MCF 10A (cell line): ENCODE measurements at regions not wholly inside any gene's neighbourhood (a gene's known extent, or its start where the extent isn't known, plus 50 kb on each side); places are given as distances from the start of the nearest gene placed in this dataset.

ENCODE experiments used
- BruUV-seq: library from RNA; stranded (reverse); fragments of 400-500 nt; replicated peaks from 2 replicates; lab custom pipeline; 2021; lab: Mats Ljungman, UMichigan
- CTCF ChIA-PET: fragments of 300-600 bp; sonication (Branson Sonifier 250); formaldehyde crosslinking; extraction: SDS; loops from one replicate; lab custom pipeline; 2021; ENCODE audit warnings: antibody characterized with exemption, inconsistent platforms; lab: Yijun Ruan, JAX
- POLR2A ChIA-PET: fragments of 300-600, 350-650 bp; sonication (Branson Sonifier 250); formaldehyde crosslinking; extraction: SDS; loops from one replicate; lab custom pipeline; 2020; ENCODE audit warnings: antibody characterized with exemption, inconsistent platforms; lab: Yijun Ruan, JAX
- DNase-seq: peaks from one replicate; pipeline ENCODE4 v3.0.0-alpha.2; 2018; ENCODE audit not compliant: unreplicated experiment
- H3K27ac Mint-ChIP-seq: one replicate; pipeline ENCODE4 v1.8.0; 2022; ENCODE audit warnings: mild to moderate bottlenecking, low read depth, mixed read lengths; ENCODE audit not compliant: unreplicated experiment
- H3K27me3 Mint-ChIP-seq: one replicate; pipeline ENCODE4 v1.8.0; 2022; ENCODE audit warnings: mixed read lengths; ENCODE audit not compliant: insufficient read depth, unreplicated experiment
- H3K36me3 Mint-ChIP-seq: one replicate; pipeline ENCODE4 v1.8.0; 2022; ENCODE audit warnings: mild to moderate bottlenecking, moderate library complexity, mixed read lengths; ENCODE audit not compliant: insufficient read depth, unreplicated experiment
- H3K4me1 Mint-ChIP-seq: one replicate; pipeline ENCODE4 v1.8.0; 2022; ENCODE audit warnings: mixed read lengths; ENCODE audit not compliant: insufficient read depth, unreplicated experiment
- H3K4me3 Mint-ChIP-seq: one replicate; pipeline ENCODE4 v1.8.0; 2022; ENCODE audit warnings: mild to moderate bottlenecking, moderate library complexity, mixed read lengths; ENCODE audit not compliant: unreplicated experiment
- H3K9me3 Mint-ChIP-seq: one replicate; pipeline ENCODE4 v1.8.0; 2022; ENCODE audit warnings: mixed read lengths; ENCODE audit not compliant: unreplicated experiment
- CTCF ChIP-seq: fragments of 200-600 bp; IDR thresholded peaks from one replicate; pipeline ENCODE4 v1.8.0; 2022; ENCODE audit warnings: antibody characterized with exemption, mild to moderate bottlenecking; ENCODE audit not compliant: unreplicated experiment
- intact Hi-C: fragments of 100-400 bp; cut with micrococcal nuclease; formaldehyde crosslinking; loops from 2 replicates; pipeline ENCODE4 v1.14.1; 2022

GRCh38 chr13:77417897-77418296 lies 91.0 kb upstream of the MYCBP2 start:
- no peak overlapping the region for H3K27ac Mint-ChIP-seq
- BruUV-seq, result no TSS peak
- H3K36me3 Mint-ChIP-seq, result no peaks in the 10 kb centered on the region
- POLR2A ChIA-PET, result interaction anchor here (0.5 to 0.7 kb wide), 3 partner anchors 17 to 88 kb away, joined by 3 to 4 read pairs (median 3); no protein-coding TSS in a partner anchor
- H3K27me3 Mint-ChIP-seq, result peaks cover 79% of the 10 kb centered on the region
- intact Hi-C loops, result no loop called here
- H3K4me3 Mint-ChIP-seq, result no peak overlapping the region
- no peak for DNase-seq
- no peaks in the 10 kb centered on the region for H3K9me3 Mint-ChIP-seq
- H3K4me1 Mint-ChIP-seq, result no peaks in the 10 kb centered on the region
- TF ChIP-seq CTCF, result no peak
- CTCF ChIA-PET, result no interaction called here

- POLR2A ChIA-PET, result interaction anchor here (0.8 kb wide), 1 partner anchor 40 kb away, joined by 3 read pairs; no protein-coding TSS in a partner anchor
- intact Hi-C loops, result no loop called here
- Mint-ChIP-seq H3K36me3 (no peaks in the 10 kb centered on the region), H3K9me3 (no peaks in the 10 kb centered on the region), H3K4me3 (no peak overlapping the region), H3K27me3 (peaks cover 68% of the 10 kb centered on the region), H3K4me1 (no peaks in the 10 kb centered on the region), H3K27ac (no peak overlapping the region)
- no TSS peak for BruUV-seq
- no peak for TF ChIP-seq CTCF
- DNase-seq, result no peak
- CTCF ChIA-PET, result interaction anchor here (0.7 kb wide), 1 partner anchor 11 kb away, joined by 3 read pairs; no protein-coding TSS in a partner anchor
These were observed 89.8 kb upstream of the MYCBP2 start for GRCh38 chr13:77416666-77417212.

- POLR2A ChIA-PET, result interaction anchor here (0.7 to 0.8 kb wide), 2 partner anchors 8 to 41 kb away, joined by 3 read pairs; no protein-coding TSS in a partner anchor
- H3K27me3 Mint-ChIP-seq, result peaks cover 68% of the 10 kb centered on the region
These were observed 88.6 kb upstream of the MYCBP2 start for GRCh38 chr13:77415253-77416071.

More at GRCh38 chr13:77415253-77416071, 88.6 kb upstream of the MYCBP2 start:
- Mint-ChIP-seq H3K4me1 (no peaks in the 10 kb centered on the region), H3K27ac (no peak overlapping the region), H3K4me3 (no peak overlapping the region), H3K9me3 (no peaks in the 10 kb centered on the region), H3K36me3 (no peaks in the 10 kb centered on the region)
- no peak for TF ChIP-seq CTCF
- BruUV-seq, result no TSS peak
- CTCF ChIA-PET, result interaction anchor here (0.8 kb wide), 1 partner anchor 63 kb away, joined by 4 read pairs; no protein-coding TSS in a partner anchor
- no peak for DNase-seq
- intact Hi-C loops, result no loop called here
